ENCODE measurements at regions not wholly inside any gene's neighbourhood (a gene's known extent, or its start where the extent isn't known, plus 50 kb on each side); places are given as distances from the start of the nearest gene placed in this dataset.

DNA sequence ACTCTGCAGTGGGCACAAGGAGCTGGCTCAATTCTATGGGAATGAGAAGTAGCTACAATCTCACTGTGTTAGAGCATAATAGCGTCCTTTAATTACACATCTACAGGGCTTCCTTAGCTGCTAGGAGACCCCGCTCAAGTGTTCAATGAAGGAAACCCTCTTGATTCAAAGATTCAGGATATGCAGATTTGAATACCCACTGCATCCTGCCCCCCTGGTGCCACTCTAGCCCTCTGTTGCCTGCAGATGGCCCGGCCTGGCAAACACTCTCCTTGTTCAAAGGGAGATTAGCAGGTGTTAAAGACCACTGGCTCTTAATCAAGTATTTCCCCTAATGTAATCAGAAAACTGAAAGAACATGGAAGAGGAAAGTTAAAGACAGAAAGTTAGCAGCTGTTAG lies 356.6 kb downstream of the VGLL3 start:
- no peak for TF ChIP-seq CTCF (conservative IDR thresholded peaks at IDR 0.05; ENCODE audit: low read depth, low read length)
- DNase-seq (ENCODE audit: low read depth) = no peak
- no peak overlapping the region for H3K4me3 ChIP-seq (ENCODE audit: low read depth, low read length)

- TF ChIP-seq CTCF (conservative IDR thresholded peaks at IDR 0.05; ENCODE audit: low read depth, low read length) = no peak
- DNase-seq (ENCODE audit: low read depth) = no peak
- H3K4me3 ChIP-seq (ENCODE audit: low read depth, low read length) = no peak overlapping the region
Observed at GRCh38 chr3:86629511-86629910, 361.4 kb downstream of the VGLL3 start.

DNA sequence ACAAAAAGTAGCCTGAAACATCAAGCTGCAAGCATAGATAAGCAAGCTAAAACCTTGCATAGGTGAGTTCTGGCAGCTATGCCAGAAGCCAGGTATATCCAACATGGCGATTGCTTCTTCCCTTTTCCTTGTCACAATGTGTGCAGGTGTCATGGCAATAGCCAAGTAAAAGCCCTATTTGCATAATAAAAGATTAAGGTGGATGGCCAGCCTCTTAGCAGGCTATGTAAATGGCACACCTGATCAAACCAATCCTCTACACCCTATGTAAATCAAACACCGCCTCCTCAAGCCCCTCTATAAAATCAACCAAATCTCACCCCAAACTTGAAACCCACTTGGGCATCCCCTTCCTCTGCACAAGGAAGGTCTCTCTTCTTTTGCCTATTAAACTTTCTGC lies 366.8 kb downstream of the VGLL3 start:
- H3K4me3 ChIP-seq (ENCODE audit: low read depth, low read length) = no peak overlapping the region
- TF ChIP-seq CTCF (conservative IDR thresholded peaks at IDR 0.05; ENCODE audit: low read depth, low read length) = no peak

GRCh38 chr3:86618706-86619105 lies 372.2 kb downstream of the VGLL3 start:
- no peak for DNase-seq (ENCODE audit: low read depth)
- TF ChIP-seq CTCF (conservative IDR thresholded peaks at IDR 0.05; ENCODE audit: low read depth, low read length) = no peak
- H3K4me3 ChIP-seq (ENCODE audit: low read depth, low read length) = no peak overlapping the region

More for the DNA sequence above, 366.8 kb downstream of the VGLL3 start:
- no peak for DNase-seq (ENCODE audit: low read depth)

- no peak for DNase-seq (ENCODE audit: low read depth)
- TF ChIP-seq CTCF (conservative IDR thresholded peaks at IDR 0.05; ENCODE audit: low read depth, low read length) = no peak
- H3K4me3 ChIP-seq (ENCODE audit: low read depth, low read length) = no peak overlapping the region
Observed at GRCh38 chr3:86605166-86605565, 385.8 kb downstream of the VGLL3 start.

DNA sequence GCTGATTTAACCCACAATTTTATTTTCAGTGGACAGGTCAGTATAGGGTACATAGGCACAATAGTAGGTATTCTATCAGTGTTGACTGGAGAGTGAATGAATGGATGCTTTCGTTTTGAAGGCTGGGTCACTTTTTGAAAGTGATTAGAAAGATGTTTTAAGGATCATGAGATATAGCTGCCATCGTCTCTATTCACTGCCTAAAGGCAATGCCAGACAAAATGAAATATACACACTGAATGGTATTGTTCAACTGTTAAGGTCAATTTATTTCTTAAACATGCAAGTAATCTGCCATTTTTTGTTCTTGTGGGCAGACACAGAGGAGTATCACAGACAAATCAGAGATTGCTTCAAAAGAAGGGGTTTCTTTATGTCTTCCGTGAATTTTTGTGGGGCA lies 395.3 kb downstream of the VGLL3 start:
- no peak for DNase-seq (ENCODE audit: low read depth)
- no peak overlapping the region for H3K4me3 ChIP-seq (ENCODE audit: low read depth, low read length)
- no peak for TF ChIP-seq CTCF (conservative IDR thresholded peaks at IDR 0.05; ENCODE audit: low read depth, low read length)

DNA sequence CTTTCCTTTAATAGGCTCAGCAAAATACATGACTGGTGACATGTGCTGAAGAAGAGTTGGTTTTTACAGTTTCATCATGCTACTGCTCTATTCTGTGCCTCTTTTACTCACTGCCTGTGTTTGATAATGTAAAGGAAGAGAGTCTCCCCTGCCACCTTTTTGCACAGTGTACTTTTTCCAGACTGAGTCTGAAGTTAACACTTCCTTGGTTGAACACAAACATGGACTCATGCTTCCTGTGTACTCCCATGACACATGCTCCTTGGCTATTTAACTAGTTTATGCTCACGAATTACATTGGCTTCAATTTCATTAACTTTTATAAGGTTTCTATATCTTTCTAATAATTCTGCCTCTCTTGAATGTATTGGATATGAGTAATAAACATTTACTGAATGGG lies 396.1 kb downstream of the VGLL3 start:
- no peak for TF ChIP-seq CTCF (conservative IDR thresholded peaks at IDR 0.05; ENCODE audit: low read depth, low read length)
- no peak for DNase-seq (ENCODE audit: low read depth)

More for the DNA sequence above, 396.1 kb downstream of the VGLL3 start:
- H3K4me3 ChIP-seq (ENCODE audit: low read depth, low read length) = no peak overlapping the region
